Gastroesophageal sphincter (tissue), 4 donors: ENCODE measurements at regions not wholly inside any gene's neighbourhood (a gene's known extent, or its start where the extent isn't known, plus 50 kb on each side); places are given as distances from the start of the nearest gene placed in this dataset.

Source experiments
- ATAC-seq: fragments of 150-250 bp; one replicate; pipeline ENCODE4 v1.9.1; 2016; ENCODE audit warnings: mild to moderate bottlenecking, moderate library complexity
- H3K27ac ChIP-seq, 4 donors: fragments of 200-600 bp; sonication (generic) in 3 of 4; 1 replicate in 3 of 4; 2 replicates in 1 of 4; pipeline ENCODE4 v1.5.1; 2016 to 2019
- H3K27me3 ChIP-seq: fragments of 200-600 bp; sonication (generic); one replicate; pipeline ENCODE4 v1.5.1; 2019
- H3K36me3 ChIP-seq, 2 donors: fragments of 200-600 bp; sonication (generic); one replicate each; pipeline ENCODE4 v1.5.1; 2019; ENCODE audit warnings: control low read depth in 1 of 2
- H3K4me1 ChIP-seq, 3 donors: fragments of 200-600 bp; sonication (generic); 1 replicate in 2 of 3; 2 replicates in 1 of 3; pipeline ENCODE4 v1.5.1; 2016 to 2019; ENCODE audit warnings: control low read depth in 2 of 3
- H3K4me3 ChIP-seq, 2 donors: fragments of 200-600 bp; sonication (generic); one replicate each; pipeline ENCODE4 v1.5.1; 2019; ENCODE audit warnings: mild to moderate bottlenecking in 1 of 2, moderate library complexity in 1 of 2
- H3K9me3 ChIP-seq, 3 donors: fragments of 200-600 bp; sonication (generic); one replicate each; pipeline ENCODE4 v1.5.1; 2017 to 2019; ENCODE audit warnings: control low read depth in 2 of 3
- CTCF ChIP-seq, 4 experiments: fragments of 200-600 bp in 2 of 4; fragments of 450-650 bp in 2 of 4; sonication (generic) in 1 of 4; IDR thresholded peaks; one replicate each; pipeline ENCODE4 v1.5.1; 2017 to 2019; ENCODE audit warnings: antibody characterized with exemption in 4 of 4, mild to moderate bottlenecking in 2 of 4, moderate library complexity in 2 of 4
- EP300 ChIP-seq: sonication (generic); formaldehyde crosslinking; IDR thresholded peaks from one replicate; pipeline ENCODE4 v1.6.1; 2017; ENCODE audit warnings: antibody characterized with exemption, mild to moderate bottlenecking
- POLR2A ChIP-seq, 2 donors: fragments of 450-650 bp; IDR thresholded peaks; one replicate each; pipeline ENCODE4 v1.6.1; 2017; ENCODE audit warnings: antibody characterized with exemption in 2 of 2, mild to moderate bottlenecking in 2 of 2, moderate library complexity in 1 of 2
- POLR2AphosphoS5 ChIP-seq: sonication (generic); formaldehyde crosslinking; IDR thresholded peaks from one replicate; pipeline ENCODE4 v1.6.1; 2017; ENCODE audit warnings: antibody characterized with exemption
- WGBS, 2 donors: methylation state at CpG; one replicate each; pipeline ENCODE4 v1.1.5; 2018; ENCODE audit warnings: low coverage in 1 of 2; 5-methylcytosine and 5-hydroxymethylcytosine counted together

GRCh38 chr2:104673225-104673624 is 180.7 kb upstream of the POU3F3 start:
- Histone ChIP-seq H3K36me3 (no peaks in the 10 kb centered on the region), H3K4me1 (no peaks in the 10 kb centered on the region), H3K27me3 (peaks cover 12% of the 10 kb centered on the region), H3K27ac (no peak overlapping the region), H3K9me3 (no peaks in the 10 kb centered on the region), H3K4me3 (no peak overlapping the region)
- WGBS, 2 donors, result 37 to 65% methylated on average over 6 of the region's 6 CpGs
- TF ChIP-seq CTCF (IDR thresholded peaks at IDR 0.05), result no peak
- TF ChIP-seq POLR2AphosphoS5, result no peak
- TF ChIP-seq EP300, result no peak
- no peak for TF ChIP-seq POLR2A (IDR thresholded peaks at IDR 0.05)
- ATAC-seq, result no peak

GRCh38 chr2:104678181-104678580 is 175.7 kb upstream of the POU3F3 start:
- Histone ChIP-seq H3K36me3 (no peaks in the 10 kb centered on the region), H3K4me3 (no peak overlapping the region), H3K27me3 (no peaks in the 10 kb centered on the region), H3K4me1 (no peaks in the 10 kb centered on the region), H3K9me3 (no peaks in the 10 kb centered on the region), H3K27ac (no peak overlapping the region)
- TF ChIP-seq POLR2A (IDR thresholded peaks at IDR 0.05) (no peak), CTCF (IDR thresholded peaks at IDR 0.05) (no peak), POLR2AphosphoS5 (no peak), EP300 (no peak)
- WGBS, 2 donors, result 70 to 71% methylated on average over 3 to 5 of the region's 5 CpGs
- ATAC-seq, result no peak

- ATAC-seq, result no peak
- H3K27ac ChIP-seq, result no peak overlapping the region
- WGBS, 2 donors, result 38 to 46% methylated on average over 4 of the region's 4 CpGs
- H3K36me3 ChIP-seq, result no peaks in the 10 kb centered on the region
- H3K4me3 ChIP-seq, result no peak overlapping the region
- H3K9me3 ChIP-seq, result no peaks in the 10 kb centered on the region
- TF ChIP-seq POLR2A (IDR thresholded peaks at IDR 0.05) (no peak), EP300 (no peak), CTCF (IDR thresholded peaks at IDR 0.05) (no peak), POLR2AphosphoS5 (no peak)
- H3K4me1 ChIP-seq, result no peaks in the 10 kb centered on the region
- peaks cover 4% of the 10 kb centered on the region for H3K27me3 ChIP-seq
These were observed 168.3 kb upstream of the POU3F3 start for GRCh38 chr2:104685591-104685990.

- no peaks in the 10 kb centered on the region for H3K4me1 ChIP-seq
- no peak overlapping the region for H3K4me3 ChIP-seq
- TF ChIP-seq EP300, result no peak
- TF ChIP-seq CTCF (IDR thresholded peaks at IDR 0.05), result no peak
- no peak for TF ChIP-seq POLR2AphosphoS5
- no peak for TF ChIP-seq POLR2A (IDR thresholded peaks at IDR 0.05)
- ATAC-seq, result no peak
- H3K27me3 ChIP-seq, result peaks cover 4% of the 10 kb centered on the region
- H3K9me3 ChIP-seq, result no peaks in the 10 kb centered on the region
- 75 to 80% methylated on average over 1 to 2 of the region's 9 CpGs for WGBS, 2 donors
- H3K27ac ChIP-seq, result no peak overlapping the region
- no peaks in the 10 kb centered on the region for H3K36me3 ChIP-seq
These were observed 166.8 kb upstream of the POU3F3 start for GRCh38 chr2:104687147-104687546.

GRCh38 chr2:104690255-104690984 is 163.5 kb upstream of the POU3F3 start:
- ATAC-seq, result peak; percentile 31
- 53 to 69% methylated on average over 4 to 6 of the region's 7 CpGs for WGBS, 2 donors
- no peak for TF ChIP-seq EP300
- no peak for TF ChIP-seq POLR2A (IDR thresholded peaks at IDR 0.05)
- TF ChIP-seq CTCF (IDR thresholded peaks at IDR 0.05), result no peak
- TF ChIP-seq POLR2AphosphoS5, result no peak
- no peaks in the 10 kb centered on the region for H3K36me3 ChIP-seq
- H3K27ac ChIP-seq, result no peak overlapping the region
- H3K4me1 ChIP-seq, result no peaks in the 10 kb centered on the region
- no peak overlapping the region for H3K4me3 ChIP-seq
- H3K27me3 ChIP-seq, result peaks cover 4% of the 10 kb centered on the region
- H3K9me3 ChIP-seq, result no peaks in the 10 kb centered on the region
